Ishikawa (cell line): ENCODE measurements at regions not wholly inside any gene's neighbourhood (a gene's known extent, or its start where the extent isn't known, plus 50 kb on each side); places are given as distances from the start of the nearest gene placed in this dataset.

Experiments used
- CEBPB ChIP-seq: IDR thresholded peaks from 2 replicates; pipeline ENCODE4 v1.6.1; 2012
- CREB1 ChIP-seq: IDR thresholded peaks from 2 replicates; pipeline ENCODE4 v1.6.1; 2012; ENCODE audit warnings: low read depth
- EGR1 ChIP-seq: IDR thresholded peaks from 2 replicates; pipeline ENCODE4 v1.6.1; 2012
- EP300 ChIP-seq: IDR thresholded peaks from 2 replicates; pipeline ENCODE4 v1.6.1; 2012; ENCODE audit warnings: borderline replicate concordance
- FOXM1 ChIP-seq: IDR thresholded peaks from 2 replicates; pipeline ENCODE4 v1.6.1; 2012; ENCODE audit warnings: low read depth, borderline replicate concordance
- MAX ChIP-seq: IDR thresholded peaks from 2 replicates; pipeline ENCODE4 v1.6.1; 2012
- NFIC ChIP-seq: IDR thresholded peaks from 2 replicates; pipeline ENCODE4 v1.6.1; 2012
- RAD21 ChIP-seq: IDR thresholded peaks from 2 replicates; pipeline ENCODE4 v1.6.1; 2012; ENCODE audit warnings: low read depth
- REST ChIP-seq: IDR thresholded peaks from 2 replicates; pipeline ENCODE4 v1.6.1; 2012; ENCODE audit warnings: low read depth, mild to moderate bottlenecking
- TAF1 ChIP-seq: IDR thresholded peaks from 2 replicates; pipeline ENCODE4 v1.6.1; 2012; ENCODE audit warnings: low read depth, mild to moderate bottlenecking
- TCF12 ChIP-seq: IDR thresholded peaks from 2 replicates; pipeline ENCODE4 v1.6.1; 2012; ENCODE audit warnings: low read depth
- TEAD4 ChIP-seq: IDR thresholded peaks from 2 replicates; pipeline ENCODE4 v1.6.1; 2012
- USF1 ChIP-seq: IDR thresholded peaks from 2 replicates; pipeline ENCODE4 v1.6.1; 2012
- YY1 ChIP-seq: IDR thresholded peaks from 2 replicates; pipeline ENCODE4 v1.6.1; 2012; ENCODE audit warnings: low read depth
- ZBTB7A ChIP-seq: IDR thresholded peaks from 2 replicates; pipeline ENCODE4 v1.6.1; 2012; ENCODE audit warnings: low read depth

- TF ChIP-seq TCF12 (no peak), TAF1 (no peak), CREB1 (no peak), FOXM1 (no peak), EP300 (no peak), YY1 (no peak), CEBPB (no peak)
Observed at GRCh38 chr2:128879161-128879560, 560.5 kb upstream of the HS6ST1 start.

- TF ChIP-seq TEAD4 = no peak
- TF ChIP-seq MAX = no peak
- no peak for TF ChIP-seq CEBPB
- no peak for TF ChIP-seq TCF12
- TF ChIP-seq NFIC = no peak
- no peak for TF ChIP-seq EGR1
- TF ChIP-seq YY1 = no peak
- no peak for TF ChIP-seq REST
- TF ChIP-seq TAF1 = no peak
- no peak for TF ChIP-seq ZBTB7A
- no peak for TF ChIP-seq CREB1
- TF ChIP-seq RAD21 = no peak
- no peak for TF ChIP-seq EP300
- TF ChIP-seq FOXM1 = no peak
- no peak for TF ChIP-seq USF1
Observed at GRCh38 chr2:128894896-128895295, 576.2 kb upstream of the HS6ST1 start.

- TF ChIP-seq FOXM1 (no peak), MAX (no peak), TEAD4 (no peak), CREB1 (no peak), EP300 (no peak), USF1 (no peak), YY1 (no peak)
Observed at GRCh38 chr2:128901572-128902391, 583.1 kb upstream of the HS6ST1 start.

GRCh38 chr2:128903637-128904036 lies 585.0 kb upstream of the HS6ST1 start:
- TF ChIP-seq TCF12 (no peak), CREB1 (no peak), TEAD4 (no peak), ZBTB7A (no peak), USF1 (no peak), FOXM1 (no peak), CEBPB (no peak), EP300 (no peak), RAD21 (no peak), EGR1 (no peak)

- TF ChIP-seq CREB1 (no peak), EGR1 (no peak), TAF1 (no peak), NFIC (no peak), ZBTB7A (no peak), FOXM1 (no peak), RAD21 (no peak), TCF12 (no peak), MAX (no peak), YY1 (no peak), TEAD4 (no peak), REST (no peak), USF1 (no peak)
Observed at GRCh38 chr2:128911276-128911675, 592.6 kb upstream of the HS6ST1 start.
